Vagina (tissue), 2 donors: ENCODE measurements at regions not wholly inside any gene's neighbourhood (a gene's known extent, or its start where the extent isn't known, plus 50 kb on each side); places are given as distances from the start of the nearest gene placed in this dataset.

Experiments
- DNase-seq, 2 donors: peaks; one replicate each; pipeline ENCODE4 v3.0.0-alpha.2; 2017; ENCODE audit errors: extremely low spot score in 2 of 2
- H3K27ac ChIP-seq: fragments of 200-600 bp; sonication (generic); one replicate; pipeline ENCODE4 v1.5.1; 2019
- H3K27me3 ChIP-seq: fragments of 200-600 bp; sonication (generic); one replicate; pipeline ENCODE4 v1.5.1; 2019
- H3K36me3 ChIP-seq, 2 donors: fragments of 200-600 bp; sonication (generic); one replicate each; pipeline ENCODE4 v1.5.1; 2017 to 2019
- H3K4me1 ChIP-seq: fragments of 200-600 bp; sonication (generic); one replicate; pipeline ENCODE4 v1.5.1; 2019
- H3K4me3 ChIP-seq, 2 donors: fragments of 200-600 bp; sonication (generic); 1 replicate in 1 of 2; 2 replicates in 1 of 2; pipeline ENCODE4 v1.5.1; 2016 to 2019
- H3K9me3 ChIP-seq: fragments of 200-600 bp; sonication (generic); one replicate; pipeline ENCODE4 v1.5.1; 2019
- CTCF ChIP-seq, 3 experiments: fragments of 450-650 bp in 2 of 3; fragments of 200-600 bp in 1 of 3; sonication (generic) in 1 of 3; IDR thresholded peaks; one replicate each; pipeline ENCODE4 v1.5.1; 2017 to 2019; ENCODE audit warnings: antibody characterized with exemption in 3 of 3, mild to moderate bottlenecking in 2 of 3, moderate library complexity in 2 of 3
- POLR2A ChIP-seq, 2 donors: fragments of 450-650 bp; IDR thresholded peaks; one replicate each; pipeline ENCODE4 v1.6.1; 2017; ENCODE audit warnings: antibody characterized with exemption in 2 of 2, mild to moderate bottlenecking in 2 of 2, moderate library complexity in 2 of 2
- POLR2AphosphoS5 ChIP-seq, 2 donors: sonication (generic); formaldehyde crosslinking; IDR thresholded peaks; one replicate each; pipeline ENCODE4 v1.9.0; 2017; ENCODE audit warnings: antibody characterized with exemption in 2 of 2, mild to moderate bottlenecking in 2 of 2, low read depth in 1 of 2; ENCODE audit not compliant: insufficient read depth in 1 of 2
- intact Hi-C: fragments of 100-400 bp; cut with DNase I; formaldehyde crosslinking; loops from one replicate; pipeline ENCODE4 v1.15.1; 2023

- TF ChIP-seq CTCF (IDR thresholded peaks at IDR 0.05) (no peak), POLR2AphosphoS5 (IDR thresholded peaks at IDR 0.05; ENCODE audit: insufficient read depth in 1 of 2, low read depth in 1 of 2) (no peak), POLR2A (IDR thresholded peaks at IDR 0.05) (no peak)
- no peaks in the 10 kb centered on the region for H3K36me3 ChIP-seq
- H3K27me3 ChIP-seq: no peaks in the 10 kb centered on the region
- no peaks in the 10 kb centered on the region for H3K4me1 ChIP-seq
- no peaks in the 10 kb centered on the region for H3K9me3 ChIP-seq
- no peak for DNase-seq
- no peak overlapping the region for H3K27ac ChIP-seq
- no peak overlapping the region for H3K4me3 ChIP-seq
- intact Hi-C loops: no loop called here
Measured at GRCh38 chr15:96390986-96391385, 60.5 kb downstream of the NR2F2 start.

- H3K27ac ChIP-seq: no peak overlapping the region
- no peak for TF ChIP-seq POLR2AphosphoS5 (IDR thresholded peaks at IDR 0.05; ENCODE audit: insufficient read depth in 1 of 2, low read depth in 1 of 2)
- no peak for TF ChIP-seq CTCF (IDR thresholded peaks at IDR 0.05)
- TF ChIP-seq POLR2A (IDR thresholded peaks at IDR 0.05): no peak
- no peaks in the 10 kb centered on the region for H3K27me3 ChIP-seq
- H3K4me3 ChIP-seq: no peak overlapping the region
- intact Hi-C loops: no loop called here
- no peaks in the 10 kb centered on the region for H3K9me3 ChIP-seq
- no peaks in the 10 kb centered on the region for H3K36me3 ChIP-seq
- no peak for DNase-seq
- H3K4me1 ChIP-seq: no peaks in the 10 kb centered on the region
Measured at GRCh38 chr15:96392380-96393208, 62.1 kb downstream of the NR2F2 start.

DNA sequence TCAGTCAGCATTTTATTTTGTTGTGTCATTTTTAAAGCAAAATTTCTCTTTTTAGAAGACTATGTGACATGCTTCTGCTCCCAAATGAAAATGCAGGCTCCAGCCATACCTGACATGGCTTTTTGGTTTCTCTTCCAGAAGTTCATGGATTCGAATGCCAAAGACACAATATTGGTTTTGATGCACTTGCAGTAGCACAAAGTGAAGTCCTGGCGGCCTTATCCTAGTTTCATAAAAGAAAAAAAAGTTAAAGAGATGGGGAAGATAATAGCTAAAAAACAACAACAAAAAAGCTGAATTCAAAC, 62.7 kb downstream of the NR2F2 start:
- DNase-seq: no peak
- H3K27me3 ChIP-seq: no peaks in the 10 kb centered on the region
- no peak overlapping the region for H3K4me3 ChIP-seq
- intact Hi-C loops: no loop called here
- TF ChIP-seq POLR2A (IDR thresholded peaks at IDR 0.05): no peak
- TF ChIP-seq CTCF (IDR thresholded peaks at IDR 0.05): no peak
- TF ChIP-seq POLR2AphosphoS5 (IDR thresholded peaks at IDR 0.05; ENCODE audit: insufficient read depth in 1 of 2, low read depth in 1 of 2): no peak
- H3K36me3 ChIP-seq: no peaks in the 10 kb centered on the region
- H3K9me3 ChIP-seq: no peaks in the 10 kb centered on the region
- H3K27ac ChIP-seq: no peak overlapping the region
- H3K4me1 ChIP-seq: no peaks in the 10 kb centered on the region

- intact Hi-C loops: no loop called here
- H3K36me3 ChIP-seq: no peaks in the 10 kb centered on the region
- no peaks in the 10 kb centered on the region for H3K4me1 ChIP-seq
- no peaks in the 10 kb centered on the region for H3K9me3 ChIP-seq
- no peak for DNase-seq
- no peak for TF ChIP-seq POLR2A (IDR thresholded peaks at IDR 0.05)
- TF ChIP-seq POLR2AphosphoS5 (IDR thresholded peaks at IDR 0.05; ENCODE audit: insufficient read depth in 1 of 2, low read depth in 1 of 2): no peak
- TF ChIP-seq CTCF (IDR thresholded peaks at IDR 0.05): no peak
- no peak overlapping the region for H3K4me3 ChIP-seq
- H3K27ac ChIP-seq: no peak overlapping the region
- H3K27me3 ChIP-seq: no peaks in the 10 kb centered on the region
Measured at GRCh38 chr15:96395687-96396086, 65.2 kb downstream of the NR2F2 start.

- H3K4me1 ChIP-seq: no peaks in the 10 kb centered on the region
- no peaks in the 10 kb centered on the region for H3K9me3 ChIP-seq
- no peaks in the 10 kb centered on the region for H3K36me3 ChIP-seq
- no peak overlapping the region for H3K4me3 ChIP-seq
- no peak for TF ChIP-seq POLR2AphosphoS5 (IDR thresholded peaks at IDR 0.05; ENCODE audit: insufficient read depth in 1 of 2, low read depth in 1 of 2)
- no peak for TF ChIP-seq CTCF (IDR thresholded peaks at IDR 0.05)
- no peak for TF ChIP-seq POLR2A (IDR thresholded peaks at IDR 0.05)
- intact Hi-C loops: no loop called here
- no peaks in the 10 kb centered on the region for H3K27me3 ChIP-seq
- no peak overlapping the region for H3K27ac ChIP-seq
- no peak for DNase-seq
Measured at GRCh38 chr15:96398776-96399175, 68.3 kb downstream of the NR2F2 start.
